B cell (primary cell): ENCODE measurements at regions not wholly inside any gene's neighbourhood (a gene's known extent, or its start where the extent isn't known, plus 50 kb on each side); places are given as distances from the start of the nearest gene placed in this dataset.
"Not testable (repeated sequence)": the region's sequence is repeated elsewhere in the genome, so short reads cannot be mapped to it uniquely, and the experiment has no call there.

Source experiments
- ATAC-seq: fragments of 200-7000 bp; cut with Tn5 transposase; one replicate; pipeline ENCODE4 v1.10.0; 2021; ENCODE audit warnings: low read depth, mild to moderate bottlenecking, moderate number of reproducible peaks, moderate library complexity
- CTCF ChIA-PET: fragments of 350-600 bp; sonication (Branson Sonifier 250); formaldehyde crosslinking; loops from one replicate; lab custom pipeline; 2021; ENCODE audit warnings: antibody characterized with exemption, inconsistent platforms; lab: Charles Lee
- POLR2A ChIA-PET: fragments of 350-600 bp; sonication (Branson Sonifier 250); formaldehyde crosslinking; loops from one replicate; lab custom pipeline; 2021; ENCODE audit warnings: antibody characterized with exemption; lab: Charles Lee
- DNase-seq: peaks from one replicate; pipeline ENCODE4 v3.0.0; 2013
- H2AFZ ChIP-seq: 2 replicates; pipeline ENCODE4 v1.6.1; 2012; ENCODE audit warnings: mild to moderate bottlenecking, low read depth, low read length; ENCODE audit not compliant: insufficient read depth, poor library complexity, severe bottlenecking
- H3K27ac ChIP-seq, 2 donors: 1 replicate in 1 of 2; 2 replicates in 1 of 2; pipeline ENCODE4 v1.5.1; 2012 to 2013; ENCODE audit warnings: low read length in 2 of 2, mild to moderate bottlenecking in 2 of 2, moderate library complexity in 1 of 2
- H3K27me3 ChIP-seq, 4 experiments: fragments of 200-600 bp in 1 of 4; sonication (generic) in 1 of 4; replicated peaks in 1 of 4; 1 replicate in 2 of 4; 2 replicates in 2 of 4; pipeline versions ENCODE4 v1.6.1 to v1.7.0; 2013 to 2016; ENCODE audit warnings: low read length in 3 of 4, mild to moderate bottlenecking in 2 of 4, mixed read lengths in 1 of 4, moderate library complexity in 1 of 4; ENCODE audit not compliant: insufficient read depth in 4 of 4, control insufficient read depth in 3 of 4; ENCODE audit errors: control extremely low read depth in 1 of 4
- H3K36me3 ChIP-seq, 2 experiments: replicated peaks in 1 of 2; 1 replicate in 1 of 2; 2 replicates in 1 of 2; pipeline versions ENCODE4 v1.6.1 to v1.7.1; 2013; ENCODE audit warnings: low read length in 1 of 2; ENCODE audit not compliant: insufficient read depth in 2 of 2, control insufficient read depth in 1 of 2; ENCODE audit errors: control extremely low read depth in 1 of 2, extremely low read depth in 1 of 2
- H3K4me1 ChIP-seq, 2 donors: fragments of 200-600 bp in 1 of 2; sonication (generic) in 1 of 2; 1 replicate in 1 of 2; 2 replicates in 1 of 2; pipeline versions ENCODE4 v1.5.1 to v1.6.1; 2013 to 2017; ENCODE audit warnings: low read length in 2 of 2; ENCODE audit not compliant: control insufficient read depth in 2 of 2, insufficient read depth in 2 of 2
- H3K4me2 ChIP-seq: replicated peaks from 2 replicates; pipeline ENCODE3; 2012; ENCODE audit warnings: mild to moderate bottlenecking, low read depth, low read length; ENCODE audit not compliant: poor library complexity, severe bottlenecking
- H3K4me3 ChIP-seq, 5 experiments: fragments of 200-600 bp in 1 of 5; sonication (generic) in 1 of 5; 1 replicate in 3 of 5; 2 replicates in 2 of 5; pipeline versions ENCODE4 v1.5.1 to v1.7.0; 2011 to 2016; ENCODE audit warnings: low read length in 4 of 5, mild to moderate bottlenecking in 4 of 5, low read depth in 2 of 5, control low read depth in 1 of 5, moderate library complexity in 1 of 5; ENCODE audit not compliant: insufficient read depth in 1 of 5; ENCODE audit errors: control extremely low read depth in 1 of 5, extremely low read depth in 1 of 5
- H3K79me2 ChIP-seq: fragments of 200-600 bp; sonication (generic); one replicate; pipeline ENCODE4 v1.6.0; 2016; ENCODE audit warnings: low read length; ENCODE audit not compliant: control insufficient read depth, insufficient read depth
- H3K9ac ChIP-seq: fragments of 200-600 bp; sonication (generic); 2 replicates; pipeline ENCODE4 v1.6.1; 2017; ENCODE audit warnings: mild to moderate bottlenecking, low read length, moderate library complexity
- H3K9me3 ChIP-seq, 3 donors: one replicate each; pipeline versions ENCODE4 v1.6.1 to v1.7.1; 2013; ENCODE audit warnings: low read length in 2 of 3; ENCODE audit not compliant: control insufficient read depth in 2 of 3, insufficient read depth in 1 of 3; ENCODE audit errors: control extremely low read depth in 1 of 3
- H4K20me1 ChIP-seq: 2 replicates; pipeline ENCODE4 v1.6.0; 2012; ENCODE audit warnings: mild to moderate bottlenecking, low read length; ENCODE audit not compliant: insufficient read depth, control insufficient read depth, poor library complexity, severe bottlenecking
- H3K27ac Mint-ChIP-seq: one replicate; pipeline ENCODE4 v1.8.0; 2021; ENCODE audit warnings: mixed read lengths
- H3K27me3 Mint-ChIP-seq: one replicate; pipeline ENCODE4 v1.8.0; 2021; ENCODE audit warnings: mixed read lengths
- H3K4me1 Mint-ChIP-seq: one replicate; pipeline ENCODE4 v1.8.0; 2021; ENCODE audit warnings: mixed read lengths
- H3K4me3 Mint-ChIP-seq: one replicate; pipeline ENCODE4 v1.8.0; 2021; ENCODE audit warnings: mixed read lengths
- H3K9me3 Mint-ChIP-seq: one replicate; pipeline ENCODE4 v1.8.0; 2022; ENCODE audit warnings: mixed read lengths; ENCODE audit not compliant: insufficient read depth
- CTCF ChIP-seq: fragments of 200-600 bp; IDR thresholded peaks from one replicate; pipeline ENCODE4 v1.8.0; 2022; ENCODE audit warnings: antibody characterized with exemption, mild to moderate bottlenecking
- EZH2 ChIP-seq: IDR thresholded peaks from 2 replicates; pipeline ENCODE4 v1.6.1; 2012; ENCODE audit warnings: borderline replicate concordance, low read depth, mild to moderate bottlenecking, moderate library complexity, low read length; ENCODE audit not compliant: insufficient read depth, poor library complexity, severe bottlenecking
- WGBS: methylation state at CpG from one replicate; pipeline ENCODE4 v1.1.5; 2013; ENCODE audit warnings: missing lambda C conversion rate; ENCODE audit not compliant: insufficient coverage; 5-methylcytosine and 5-hydroxymethylcytosine counted together
- intact Hi-C: fragments of 100-400 bp; cut with micrococcal nuclease; formaldehyde crosslinking; loops from one replicate; pipeline ENCODE4 v1.10.0; 2022

- H3K9me3 Mint-ChIP-seq, H3K9ac ChIP-seq, DNase-seq, H3K27me3 Mint-ChIP-seq, H3K36me3 ChIP-seq, H3K27ac ChIP-seq, H3K4me2 ChIP-seq, H3K27me3 ChIP-seq, H3K4me3 ChIP-seq, H3K27ac Mint-ChIP-seq, H4K20me1 ChIP-seq, CTCF ChIA-PET, intact Hi-C loops, H3K79me2 ChIP-seq, ATAC-seq, H2AFZ ChIP-seq, H3K4me3 Mint-ChIP-seq: not testable (repeated sequence)
- POLR2A ChIA-PET = interaction anchor here (0.6 kb wide), 1 partner anchor 419 kb away, joined by 3 read pairs; no protein-coding TSS in a partner anchor
- 40% methylated on average over 2 of the region's 3 CpGs for WGBS
- H3K4me1 ChIP-seq = peaks cover 9 to 13% of the 10 kb centered on the region in 2 donors
- peaks cover 10% of the 10 kb centered on the region for H3K4me1 Mint-ChIP-seq
- peaks cover 0 to 14% (median 1%) of the 10 kb centered on the region in 3 donors for H3K9me3 ChIP-seq
These were observed 358.6 kb downstream of the TXNL1 start for GRCh38 chr18:56279816-56280215.

GRCh38 chr18:56278421-56279003 lies 359.9 kb downstream of the TXNL1 start:
- ATAC-seq (no peak), DNase-seq (no peak)
- Histone ChIP-seq H3K9me3 (peaks cover 0 to 14% (median 1%) of the 10 kb centered on the region in 3 donors), H4K20me1 (no peaks in the 10 kb centered on the region), H3K27ac (no peak overlapping the region), H3K36me3 (no peaks in the 10 kb centered on the region), H3K4me1 (peaks cover 11 to 14% of the 10 kb centered on the region in 2 donors), H3K4me2 (no peak overlapping the region), H3K4me3 (no peak overlapping the region), H3K9ac (no peak overlapping the region), H3K27me3 (no peaks in the 10 kb centered on the region), H3K79me2 (no peaks in the 10 kb centered on the region), H2AFZ (no peak overlapping the region)
- peaks cover 9% of the 10 kb centered on the region for H3K9me3 Mint-ChIP-seq
- TF ChIP-seq EZH2 (no peak), CTCF (no peak)
- WGBS = no CpG with 5 or more reads among the region's 6 CpGs
- H3K27me3 Mint-ChIP-seq = no peaks in the 10 kb centered on the region
- ChIA-PET POLR2A (interaction anchor here (0.6 kb wide), 1 partner anchor 1584 kb away, joined by 4 read pairs; no protein-coding TSS in a partner anchor), CTCF (no interaction called here)
- H3K4me1 Mint-ChIP-seq = peaks cover 14% of the 10 kb centered on the region
- H3K27ac Mint-ChIP-seq = no peak overlapping the region
- no peak overlapping the region for H3K4me3 Mint-ChIP-seq
- intact Hi-C loops = no loop called here
